ENCODE measurements at regions not wholly inside any gene's neighbourhood (a gene's known extent, or its start where the extent isn't known, plus 50 kb on each side); places are given as distances from the start of the nearest gene placed in this dataset.

- no peak for DNase-seq (ENCODE audit: low read depth)
- no peak overlapping the region for H3K4me3 ChIP-seq (ENCODE audit: control insufficient read depth, low read depth, low read length)
- TF ChIP-seq CTCF (conservative IDR thresholded peaks at IDR 0.05; ENCODE audit: control insufficient read depth, insufficient read depth, low read depth, low read length) = no peak
Measured at GRCh38 chr20:1806456-1806855, 88.8 kb upstream of the SIRPA start.

- TF ChIP-seq CTCF (conservative IDR thresholded peaks at IDR 0.05; ENCODE audit: control insufficient read depth, insufficient read depth, low read depth, low read length) = no peak
- DNase-seq (ENCODE audit: low read depth) = no peak
- H3K4me3 ChIP-seq (ENCODE audit: control insufficient read depth, low read depth, low read length) = no peak overlapping the region
Measured at GRCh38 chr20:1805816-1806215, 89.4 kb upstream of the SIRPA start.

GRCh38 chr20:1805161-1805581 lies 90.0 kb upstream of the SIRPA start:
- no peak for TF ChIP-seq CTCF (conservative IDR thresholded peaks at IDR 0.05; ENCODE audit: control insufficient read depth, insufficient read depth, low read depth, low read length)
- DNase-seq (ENCODE audit: low read depth) = no peak
- no peak overlapping the region for H3K4me3 ChIP-seq (ENCODE audit: control insufficient read depth, low read depth, low read length)

GRCh38 chr20:1804554-1804956 lies 90.7 kb upstream of the SIRPA start:
- no peak overlapping the region for H3K4me3 ChIP-seq (ENCODE audit: control insufficient read depth, low read depth, low read length)
- DNase-seq (ENCODE audit: low read depth) = no peak
- no peak for TF ChIP-seq CTCF (conservative IDR thresholded peaks at IDR 0.05; ENCODE audit: control insufficient read depth, insufficient read depth, low read depth, low read length)

GRCh38 chr20:1803932-1804501 lies 91.2 kb upstream of the SIRPA start:
- TF ChIP-seq CTCF (conservative IDR thresholded peaks at IDR 0.05; ENCODE audit: control insufficient read depth, insufficient read depth, low read depth, low read length) = no peak
- peak overlapping the region; percentile 46 for H3K4me3 ChIP-seq (ENCODE audit: control insufficient read depth, low read depth, low read length)
- no peak for DNase-seq (ENCODE audit: low read depth)

GRCh38 chr20:1803061-1803931 lies 91.9 kb upstream of the SIRPA start:
- peak; percentile 54 for DNase-seq (ENCODE audit: low read depth)
- TF ChIP-seq CTCF (conservative IDR thresholded peaks at IDR 0.05; ENCODE audit: control insufficient read depth, insufficient read depth, low read depth, low read length) = no peak
- peak overlapping the region; percentile 46 for H3K4me3 ChIP-seq (ENCODE audit: control insufficient read depth, low read depth, low read length)

Measured in fibroblast of mammary gland (primary cell).